WI38 (cell line): ENCODE measurements at regions not wholly inside any gene's neighbourhood (a gene's known extent, or its start where the extent isn't known, plus 50 kb on each side); places are given as distances from the start of the nearest gene placed in this dataset.

ENCODE experiments used
- H3K4me3 ChIP-seq: 2 replicates; pipeline ENCODE4 v1.5.1; 2011; ENCODE audit warnings: low read depth, mild to moderate bottlenecking, control low read depth, low read length
- TF ChIP-seq, protein P1 (sequence below): IDR thresholded peaks from 2 replicates; pipeline ENCODE4 v1.5.1; 2012; ENCODE audit warnings: low read depth, mild to moderate bottlenecking, control low read depth, low read length

DNA sequence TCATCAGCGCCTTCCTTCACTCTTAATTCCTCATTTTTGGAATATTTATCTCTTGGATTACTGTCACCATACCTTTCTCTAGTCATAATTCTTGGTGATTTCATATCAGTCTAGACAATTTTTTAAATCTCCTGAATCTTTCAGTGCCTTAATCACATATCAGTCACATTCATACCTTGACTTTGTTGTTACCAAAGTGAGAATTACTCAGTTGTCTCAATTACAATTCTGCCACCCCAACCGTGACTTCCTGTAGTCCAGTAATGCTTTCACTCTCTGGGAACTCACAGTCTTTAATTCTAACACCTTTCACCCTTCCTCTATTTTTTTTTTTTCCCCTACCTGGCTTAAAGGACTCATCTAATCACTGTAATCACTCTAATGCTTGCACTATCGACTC lies 1275.3 kb upstream of the TENM3 start:
- no peak overlapping the region for H3K4me3 ChIP-seq
- TF ChIP-seq, protein P1, sequence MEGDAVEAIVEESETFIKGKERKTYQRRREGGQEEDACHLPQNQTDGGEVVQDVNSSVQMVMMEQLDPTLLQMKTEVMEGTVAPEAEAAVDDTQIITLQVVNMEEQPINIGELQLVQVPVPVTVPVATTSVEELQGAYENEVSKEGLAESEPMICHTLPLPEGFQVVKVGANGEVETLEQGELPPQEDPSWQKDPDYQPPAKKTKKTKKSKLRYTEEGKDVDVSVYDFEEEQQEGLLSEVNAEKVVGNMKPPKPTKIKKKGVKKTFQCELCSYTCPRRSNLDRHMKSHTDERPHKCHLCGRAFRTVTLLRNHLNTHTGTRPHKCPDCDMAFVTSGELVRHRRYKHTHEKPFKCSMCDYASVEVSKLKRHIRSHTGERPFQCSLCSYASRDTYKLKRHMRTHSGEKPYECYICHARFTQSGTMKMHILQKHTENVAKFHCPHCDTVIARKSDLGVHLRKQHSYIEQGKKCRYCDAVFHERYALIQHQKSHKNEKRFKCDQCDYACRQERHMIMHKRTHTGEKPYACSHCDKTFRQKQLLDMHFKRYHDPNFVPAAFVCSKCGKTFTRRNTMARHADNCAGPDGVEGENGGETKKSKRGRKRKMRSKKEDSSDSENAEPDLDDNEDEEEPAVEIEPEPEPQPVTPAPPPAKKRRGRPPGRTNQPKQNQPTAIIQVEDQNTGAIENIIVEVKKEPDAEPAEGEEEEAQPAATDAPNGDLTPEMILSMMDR: no peak

GRCh38 chr4:180973894-180974293 lies 1269.3 kb upstream of the TENM3 start:
- TF ChIP-seq, protein P1: no peak
- H3K4me3 ChIP-seq: no peak overlapping the region

GRCh38 chr4:180990931-180991330 lies 1252.3 kb upstream of the TENM3 start:
- no peak overlapping the region for H3K4me3 ChIP-seq
- TF ChIP-seq, protein P1: no peak

DNA sequence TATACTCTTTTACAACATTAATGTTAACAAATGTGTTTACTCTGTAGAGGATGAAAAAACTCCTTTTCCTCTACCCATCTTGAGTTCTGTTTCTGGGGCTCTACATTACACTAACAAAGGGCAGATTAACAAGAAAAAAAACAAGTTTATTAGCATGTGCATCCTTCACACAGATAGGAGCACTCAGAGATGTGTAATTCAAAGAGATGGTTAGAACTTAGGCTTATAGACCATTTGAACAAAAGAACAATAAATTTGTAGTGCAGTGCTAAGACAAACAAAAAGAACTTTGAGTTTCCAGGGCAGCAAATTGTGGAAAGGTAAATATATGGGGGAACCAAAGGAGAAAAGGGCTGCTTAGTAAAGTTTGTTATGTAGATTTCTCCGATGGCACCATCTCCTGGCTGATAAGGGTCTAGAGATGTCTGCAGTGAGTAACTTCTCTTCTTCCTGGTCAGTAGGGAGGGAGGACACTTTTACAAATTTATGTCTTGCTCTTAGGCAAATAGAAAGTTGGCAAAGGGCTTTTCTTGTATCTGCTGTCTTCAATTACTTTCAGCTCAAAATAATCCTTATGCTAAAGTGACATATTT lies 1249.9 kb upstream of the TENM3 start:
- no peak overlapping the region for H3K4me3 ChIP-seq
- TF ChIP-seq, protein P1: no peak

- TF ChIP-seq, protein P1: no peak
- no peak overlapping the region for H3K4me3 ChIP-seq
These were observed 1248.5 kb upstream of the TENM3 start for GRCh38 chr4:180994722-180995121.

DNA sequence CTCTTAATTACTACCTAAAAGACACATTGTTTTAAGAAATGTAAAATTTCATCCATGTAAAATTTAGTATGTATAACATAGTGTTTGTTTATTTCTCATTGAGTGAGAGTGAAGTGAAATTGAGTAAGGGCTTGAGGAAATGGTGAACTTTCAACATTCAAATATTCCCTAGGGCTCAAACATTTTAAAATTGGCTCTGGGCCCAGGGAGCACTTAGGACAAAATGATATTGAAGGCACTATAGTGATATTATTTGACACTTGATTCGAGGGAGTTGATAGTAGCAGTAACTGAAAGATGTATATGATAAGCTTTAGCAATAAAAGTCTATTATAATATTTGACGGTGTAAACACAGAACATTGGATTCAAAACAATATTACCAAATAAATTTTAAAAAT lies 1244.0 kb upstream of the TENM3 start:
- TF ChIP-seq, protein P1: no peak
- no peak overlapping the region for H3K4me3 ChIP-seq

DNA sequence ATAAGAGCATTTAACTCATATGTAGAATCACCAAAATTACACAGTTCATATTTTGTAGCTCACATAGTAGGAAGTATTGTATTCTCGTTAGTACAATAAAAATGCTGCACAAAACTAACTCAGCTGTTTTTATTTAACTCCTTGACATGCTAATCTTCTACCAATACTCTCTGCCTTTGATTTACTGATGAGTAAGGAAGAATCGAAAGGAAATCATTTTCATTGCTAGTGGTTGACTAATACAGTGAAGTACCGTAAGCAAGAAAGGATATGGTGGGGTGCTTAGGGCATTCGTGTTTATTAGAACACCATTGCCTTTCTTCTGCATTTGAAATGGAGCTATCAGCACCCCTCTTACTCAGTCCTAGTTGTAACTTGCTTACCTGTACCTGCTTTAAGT lies 1239.1 kb upstream of the TENM3 start:
- TF ChIP-seq, protein P1: no peak

More for the DNA sequence above, 1239.1 kb upstream of the TENM3 start:
- H3K4me3 ChIP-seq: no peak overlapping the region
